GM10266 (cell line): ENCODE measurements at regions not wholly inside any gene's neighbourhood (a gene's known extent, or its start where the extent isn't known, plus 50 kb on each side); places are given as distances from the start of the nearest gene placed in this dataset.

Source experiments
- DNase-seq: peaks from one replicate; pipeline ENCODE4 v3.0.0; 2012; ENCODE audit errors: extremely low spot score
- TF ChIP-seq, protein P1 (sequence below): IDR thresholded peaks from 2 replicates; pipeline ENCODE4 v1.5.1; 2012; ENCODE audit warnings: mild to moderate bottlenecking, low read depth; ENCODE audit not compliant: control insufficient read depth, insufficient read depth; ENCODE audit errors: missing control alignments

DNA sequence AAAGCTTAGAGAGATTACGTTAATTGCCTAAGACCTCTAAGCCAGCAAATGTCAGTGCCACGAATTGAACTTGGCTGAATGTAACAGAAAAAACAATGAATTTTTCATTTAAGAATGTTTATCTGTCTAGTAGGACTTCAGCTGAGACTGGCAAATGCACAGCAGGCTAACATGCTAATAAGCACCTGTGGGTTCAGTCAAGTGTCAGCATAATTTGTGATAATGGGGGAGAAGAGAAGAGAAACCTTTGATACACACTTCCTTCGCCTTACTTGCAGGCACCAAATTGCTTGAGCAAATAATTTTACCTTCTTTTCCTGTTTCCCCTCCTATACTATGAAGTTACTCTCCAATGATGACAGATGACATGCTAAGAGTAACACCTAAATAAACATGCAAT is 1136.5 kb upstream of the SORCS1 start:
- TF ChIP-seq, protein P1, sequence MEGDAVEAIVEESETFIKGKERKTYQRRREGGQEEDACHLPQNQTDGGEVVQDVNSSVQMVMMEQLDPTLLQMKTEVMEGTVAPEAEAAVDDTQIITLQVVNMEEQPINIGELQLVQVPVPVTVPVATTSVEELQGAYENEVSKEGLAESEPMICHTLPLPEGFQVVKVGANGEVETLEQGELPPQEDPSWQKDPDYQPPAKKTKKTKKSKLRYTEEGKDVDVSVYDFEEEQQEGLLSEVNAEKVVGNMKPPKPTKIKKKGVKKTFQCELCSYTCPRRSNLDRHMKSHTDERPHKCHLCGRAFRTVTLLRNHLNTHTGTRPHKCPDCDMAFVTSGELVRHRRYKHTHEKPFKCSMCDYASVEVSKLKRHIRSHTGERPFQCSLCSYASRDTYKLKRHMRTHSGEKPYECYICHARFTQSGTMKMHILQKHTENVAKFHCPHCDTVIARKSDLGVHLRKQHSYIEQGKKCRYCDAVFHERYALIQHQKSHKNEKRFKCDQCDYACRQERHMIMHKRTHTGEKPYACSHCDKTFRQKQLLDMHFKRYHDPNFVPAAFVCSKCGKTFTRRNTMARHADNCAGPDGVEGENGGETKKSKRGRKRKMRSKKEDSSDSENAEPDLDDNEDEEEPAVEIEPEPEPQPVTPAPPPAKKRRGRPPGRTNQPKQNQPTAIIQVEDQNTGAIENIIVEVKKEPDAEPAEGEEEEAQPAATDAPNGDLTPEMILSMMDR, result no peak
- DNase-seq, result no peak

DNA sequence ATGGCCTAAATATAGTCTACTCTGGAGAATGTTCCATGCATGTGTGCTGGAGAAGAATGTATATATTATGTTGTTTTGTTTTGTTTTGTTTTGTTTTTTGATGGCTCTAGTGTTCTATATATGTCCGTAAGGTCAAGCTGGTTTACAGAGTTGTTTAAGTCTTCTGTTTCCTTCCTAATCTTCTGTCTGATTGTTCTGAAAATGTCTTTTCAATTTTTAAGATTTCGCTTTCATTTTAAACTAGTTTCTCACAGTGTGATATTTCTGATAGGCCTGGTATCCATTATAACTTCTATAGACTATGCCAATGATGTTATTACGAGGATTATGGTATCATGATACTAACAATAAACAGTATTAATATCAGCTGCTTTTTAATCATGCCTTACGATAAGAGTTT is 1126.3 kb upstream of the SORCS1 start:
- TF ChIP-seq, protein P1, result no peak
- DNase-seq, result no peak

DNA sequence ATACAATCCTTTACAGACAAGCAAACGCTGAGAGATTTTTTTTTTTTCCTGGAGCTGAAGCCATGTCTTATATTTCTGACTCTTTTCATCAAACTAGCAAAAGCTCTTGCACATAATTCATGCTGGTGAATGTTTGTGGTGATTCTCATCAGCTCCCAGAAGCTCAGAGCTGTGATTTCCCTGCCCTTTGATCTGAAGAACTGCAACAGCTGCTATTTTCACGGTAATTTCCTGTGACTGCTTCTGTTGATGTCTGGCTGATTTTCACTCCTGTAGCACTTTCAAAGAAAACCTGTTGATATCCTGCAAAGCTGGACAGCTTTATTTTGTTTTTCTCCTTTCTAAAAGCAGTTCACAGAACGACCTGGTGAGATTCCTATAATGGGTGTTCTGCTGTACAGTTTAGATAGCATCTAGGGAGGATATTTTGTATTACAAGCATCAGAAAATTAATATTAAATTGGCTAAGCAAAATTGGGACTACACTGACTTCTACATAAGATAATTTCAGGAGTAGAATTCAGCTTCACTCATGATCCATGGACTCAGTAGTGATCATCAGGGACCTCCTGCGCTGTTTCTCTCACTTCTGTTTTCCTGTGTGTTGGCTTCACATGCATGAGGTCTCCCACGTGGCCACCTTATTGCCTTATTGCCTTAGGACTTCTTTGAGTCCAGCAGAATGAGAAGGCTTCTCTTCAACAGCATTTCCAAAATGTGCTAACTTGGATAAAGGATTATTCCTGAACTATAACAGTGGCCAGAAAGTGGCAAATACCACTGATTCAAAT is 1111.6 kb upstream of the SORCS1 start:
- DNase-seq, result no peak
- TF ChIP-seq, protein P1, result no peak

DNA sequence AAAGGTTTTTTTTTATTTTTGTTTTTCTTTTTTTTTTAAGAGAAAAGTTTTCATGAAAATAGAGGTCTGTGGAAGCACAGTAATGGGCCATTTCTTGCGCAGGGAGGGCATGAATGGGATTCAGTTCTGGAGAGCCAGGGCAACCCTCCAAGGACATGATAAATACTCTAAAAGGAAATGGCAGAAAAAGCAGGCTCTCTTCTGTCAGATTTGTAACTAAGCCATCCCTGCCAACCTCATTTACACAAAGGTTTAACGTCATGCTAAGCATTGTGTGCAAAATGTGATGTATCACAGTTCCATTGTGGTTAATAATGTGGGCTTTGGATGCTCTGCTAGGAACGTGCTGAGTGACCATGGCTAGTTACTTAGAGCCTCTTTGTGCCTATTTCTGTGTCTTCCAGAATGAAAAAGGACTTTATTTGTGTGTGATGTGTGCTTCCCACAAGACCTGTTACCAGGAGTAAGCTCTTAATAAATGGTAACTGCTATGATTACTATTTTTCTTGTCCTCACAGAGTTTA is 1095.9 kb upstream of the SORCS1 start:
- TF ChIP-seq, protein P1, result no peak
- DNase-seq, result no peak

DNA sequence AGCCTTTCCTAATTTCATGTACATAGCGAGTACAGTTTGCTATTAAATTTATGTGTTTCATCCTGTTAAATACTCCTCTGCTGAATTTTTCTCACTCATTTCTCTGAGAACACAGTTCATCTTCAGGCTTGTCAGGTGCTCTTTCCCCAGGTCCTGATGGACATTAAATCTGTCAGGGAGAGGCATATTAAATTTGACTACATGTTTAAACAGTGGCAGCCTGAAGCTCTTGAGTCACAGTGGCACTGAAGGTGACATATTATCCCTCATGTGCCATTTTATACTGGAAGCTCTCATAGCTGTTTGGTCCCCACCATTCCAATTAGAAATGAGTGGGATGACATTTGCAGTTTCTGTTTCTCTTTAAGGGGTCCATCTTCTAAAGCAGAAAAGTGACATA is 1089.6 kb upstream of the SORCS1 start:
- TF ChIP-seq, protein P1, result no peak
- DNase-seq, result no peak

DNA sequence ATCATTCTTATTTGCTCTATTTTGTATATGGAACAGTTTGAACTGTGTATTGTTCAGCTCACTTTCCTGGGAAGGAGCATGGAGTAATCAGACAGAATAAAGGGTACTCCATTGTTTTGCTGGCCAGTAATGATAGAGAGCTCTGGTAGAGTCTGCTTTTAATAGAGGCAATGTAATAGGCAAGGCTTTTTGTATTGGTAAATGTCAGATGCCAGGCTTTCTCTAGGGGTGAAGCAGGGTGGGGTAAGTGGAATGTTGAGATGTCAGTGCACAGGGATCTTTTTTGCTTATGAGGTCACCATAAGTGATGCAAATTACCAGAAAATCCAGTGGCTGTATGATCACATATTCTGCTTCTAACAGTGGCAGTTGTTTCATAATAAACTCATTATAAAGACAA is 1088.3 kb upstream of the SORCS1 start:
- DNase-seq, result no peak
- TF ChIP-seq, protein P1, result no peak

DNA sequence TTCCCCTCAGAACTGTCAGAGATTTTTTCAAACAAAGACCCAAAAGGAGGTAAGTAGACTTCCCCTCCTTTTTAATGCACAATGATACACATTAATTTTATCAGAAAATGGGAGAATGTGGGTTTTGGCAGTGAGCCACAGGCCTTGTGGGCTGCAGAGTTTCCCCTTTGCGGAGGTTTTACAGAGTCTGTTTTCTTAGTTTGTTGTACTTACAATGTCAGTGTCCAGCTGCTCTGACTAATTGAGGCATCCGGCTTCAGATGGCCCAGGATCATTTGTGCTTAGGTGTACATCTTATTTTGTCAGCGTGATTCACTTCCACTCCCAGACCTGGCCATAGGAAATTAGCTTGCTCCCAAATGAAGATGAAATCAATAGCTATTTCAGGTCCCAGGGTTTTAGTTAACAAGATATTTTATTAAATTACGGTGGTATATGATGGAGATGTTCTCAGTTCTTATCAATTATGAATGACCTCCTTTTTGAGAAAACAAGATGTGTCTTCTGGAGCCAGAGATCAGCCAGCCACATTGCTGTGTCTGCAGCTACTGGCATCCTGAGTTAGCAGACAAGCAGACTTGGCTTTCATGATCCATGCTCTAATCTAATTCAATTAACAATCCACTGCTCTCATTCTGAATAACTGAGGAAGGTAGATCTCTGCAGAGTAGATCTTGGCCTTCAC is 1086.6 kb upstream of the SORCS1 start:
- TF ChIP-seq, protein P1, result no peak
- no peak for DNase-seq
